ENCODE measurements at regions not wholly inside any gene's neighbourhood (a gene's known extent, or its start where the extent isn't known, plus 50 kb on each side); places are given as distances from the start of the nearest gene placed in this dataset.
"Not testable (repeated sequence)": the region's sequence is repeated elsewhere in the genome, so short reads cannot be mapped to it uniquely, and the experiment has no call there.

- no peak for DNase-seq
Observed at GRCh38 chr1:104028416-104029035, 278.8 kb downstream of the AMY1C start.

GRCh38 chr1:104029456-104029970 lies 279.8 kb downstream of the AMY1C start:
- no peak for DNase-seq

DNA sequence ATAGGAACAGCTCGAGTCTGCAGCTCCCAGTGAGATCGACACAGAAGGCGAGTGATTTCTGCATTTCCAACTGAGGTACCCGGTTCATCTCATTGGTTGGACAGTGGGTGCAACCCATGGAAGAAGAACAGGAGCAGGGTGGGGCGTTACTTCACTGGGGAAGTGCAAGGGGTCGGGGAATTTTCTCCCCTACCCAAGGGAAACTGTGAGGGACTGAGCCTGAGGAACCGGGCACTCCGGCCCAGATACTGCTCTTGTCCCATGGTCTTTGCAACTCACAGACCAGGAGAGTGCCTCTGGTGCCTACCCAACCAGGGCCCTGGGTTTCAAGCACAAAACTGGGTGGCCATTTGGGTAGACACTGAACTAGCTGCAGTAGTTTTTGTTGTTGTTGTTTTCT lies 307.1 kb downstream of the AMY1C start:
- DNase-seq = no peak

DNA sequence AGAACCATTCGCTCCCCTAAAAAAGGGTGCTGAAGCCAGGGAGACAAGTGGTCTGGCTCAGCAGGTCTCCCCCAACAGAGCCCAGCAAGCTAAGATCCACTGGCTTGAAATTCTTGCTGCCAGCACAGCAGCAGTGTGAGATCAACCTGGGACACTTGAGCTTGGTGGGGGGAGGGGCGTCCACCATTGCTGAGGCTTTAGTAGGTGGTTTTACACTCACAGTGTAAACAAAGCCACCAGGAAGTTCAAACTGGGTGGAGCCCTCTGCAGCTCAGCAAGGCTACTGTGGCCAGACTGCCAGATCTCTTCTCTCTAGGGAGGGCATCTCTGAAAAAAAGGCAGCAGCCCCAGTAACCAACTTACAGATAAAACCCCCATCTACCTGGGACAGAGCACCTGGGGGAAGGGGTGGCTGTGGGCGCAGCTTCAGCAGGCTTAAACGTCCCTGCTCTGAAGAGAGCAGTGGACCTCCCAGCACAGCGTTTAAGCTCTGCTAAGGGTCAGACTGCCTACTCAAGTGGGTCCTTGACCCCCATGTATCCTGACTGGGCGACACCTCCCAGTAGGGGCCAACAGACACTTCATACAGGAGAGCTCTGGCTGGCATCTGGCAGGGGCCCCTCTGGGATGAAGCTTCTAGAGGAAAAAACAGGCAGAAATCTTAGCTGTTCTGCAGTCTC lies 307.7 kb downstream of the AMY1C start:
- DNase-seq = not testable (repeated sequence)

- not testable (repeated sequence) for DNase-seq
Observed at GRCh38 chr1:104061637-104062036, 311.9 kb downstream of the AMY1C start.

GRCh38 chr1:104064399-104064798 lies 314.7 kb downstream of the AMY1C start:
- no peak for DNase-seq

DNA sequence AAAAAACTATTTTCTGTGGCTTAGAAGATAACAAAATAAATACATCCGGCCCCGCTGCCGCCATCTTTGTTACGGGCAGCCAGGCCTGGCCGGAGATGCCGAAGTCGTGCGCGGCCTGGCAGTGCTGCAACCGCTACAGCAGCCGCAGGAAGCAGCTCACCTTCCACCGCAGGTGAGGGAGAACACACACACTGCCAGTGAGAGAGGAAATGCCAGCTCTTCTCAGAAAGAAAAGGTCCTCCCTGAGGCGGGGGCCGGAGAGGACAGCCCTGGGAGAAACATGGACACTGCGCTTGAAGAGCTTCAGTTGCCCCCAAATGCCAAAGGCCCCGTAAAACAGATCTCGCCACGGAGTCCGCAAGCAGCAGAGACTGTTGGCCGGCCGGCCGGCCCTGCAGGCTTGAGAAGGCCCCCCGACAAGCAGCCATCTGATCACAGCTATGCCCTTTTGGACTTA lies 323.2 kb downstream of the AMY1C start:
- DNase-seq = no peak

GRCh38 chr1:104073463-104073902 lies 323.8 kb downstream of the AMY1C start:
- no peak for DNase-seq

DNA sequence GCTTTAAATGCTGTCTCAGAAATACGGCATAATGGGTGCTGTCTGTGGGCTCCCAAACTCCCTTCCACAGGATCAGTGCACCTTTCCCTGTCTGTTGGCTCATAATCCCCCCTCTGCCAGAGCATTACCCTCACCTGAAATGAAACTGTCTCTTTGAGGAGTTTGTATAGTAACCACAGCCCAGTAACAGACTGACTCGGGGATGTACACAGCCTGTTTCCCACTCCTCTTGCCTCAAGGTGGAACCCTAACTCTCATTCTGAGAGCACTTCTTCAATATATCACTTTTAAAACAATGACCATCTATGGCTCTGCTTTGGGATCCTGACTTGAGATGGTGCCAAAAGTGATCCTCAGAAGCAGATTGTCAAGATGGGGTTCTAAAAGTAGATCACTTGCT lies 332.5 kb downstream of the AMY1C start:
- no peak for DNase-seq

- DNase-seq = no peak
Observed at GRCh38 chr1:104084380-104084779, 334.7 kb downstream of the AMY1C start.

- DNase-seq = no peak
Observed at GRCh38 chr1:104092698-104093097, 343.0 kb downstream of the AMY1C start.

DNA sequence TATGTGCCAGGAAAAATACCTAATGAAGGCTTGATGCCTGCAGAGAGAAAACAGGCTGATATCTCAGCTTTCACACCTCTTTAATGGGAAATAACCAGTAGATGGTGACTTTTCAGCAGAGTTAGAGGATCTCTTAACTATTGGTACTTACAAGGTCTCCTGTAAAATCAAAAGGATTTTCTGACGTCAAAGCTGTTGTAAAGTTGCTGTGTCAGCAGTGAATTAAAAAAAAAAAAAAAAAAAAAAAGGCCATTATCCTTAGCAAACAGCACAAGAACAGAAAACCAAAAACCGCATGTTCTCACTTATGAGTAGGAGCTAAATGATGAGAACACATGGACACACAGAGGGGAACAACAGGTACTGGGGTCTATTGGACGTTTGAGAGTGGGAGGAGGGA lies 349.1 kb downstream of the AMY1C start:
- no peak for DNase-seq

GRCh38 chr1:104100115-104100514 lies 350.4 kb downstream of the AMY1C start:
- DNase-seq = no peak

DNA sequence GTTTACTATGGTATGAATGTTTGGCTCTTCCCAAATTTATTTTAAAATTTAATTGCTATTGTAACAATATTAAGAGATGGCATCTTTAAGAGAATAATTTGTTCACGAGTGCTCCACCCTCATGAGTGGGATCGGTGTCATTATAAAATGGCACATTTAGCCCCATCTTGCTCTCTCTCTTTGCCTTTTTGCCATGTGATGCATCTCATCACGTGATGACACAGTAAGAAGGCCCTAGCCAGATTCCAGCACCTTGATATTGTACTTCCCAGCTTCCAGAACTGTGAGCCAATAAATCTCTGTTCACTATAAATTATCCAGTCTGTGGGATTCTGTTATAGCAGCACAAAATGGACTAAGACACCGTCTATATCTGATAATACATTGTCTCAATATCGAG lies 355.8 kb downstream of the AMY1C start:
- no peak for DNase-seq

- no peak for DNase-seq
Observed at GRCh38 chr1:104120525-104120924, 370.8 kb downstream of the AMY1C start.

GRCh38 chr1:104121271-104121670 lies 371.6 kb downstream of the AMY1C start:
- DNase-seq = no peak

DNA sequence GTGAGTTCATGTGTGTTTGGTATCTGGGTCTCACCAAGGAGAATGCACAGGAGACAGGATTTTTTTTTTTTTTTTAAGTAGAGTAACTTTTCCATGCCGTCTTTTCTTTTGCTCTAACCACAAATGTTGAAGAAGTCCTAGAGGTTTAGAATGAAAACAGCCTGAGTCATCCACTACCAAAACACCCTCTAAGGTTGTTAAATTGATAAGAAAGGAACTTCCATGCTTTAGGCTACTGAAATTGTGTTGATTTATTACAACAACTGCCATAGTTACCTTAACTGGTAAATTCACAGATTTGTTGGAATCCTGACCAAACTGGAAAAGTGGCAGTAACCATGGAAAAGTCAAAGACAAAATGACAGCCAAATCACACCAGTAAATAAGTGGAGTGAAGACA lies 375.6 kb downstream of the AMY1C start:
- DNase-seq = no peak

GRCh38 chr1:104125970-104126369 lies 376.3 kb downstream of the AMY1C start:
- no peak for DNase-seq

- no peak for DNase-seq
Observed at GRCh38 chr1:104132382-104132973, 382.8 kb downstream of the AMY1C start.

DNA sequence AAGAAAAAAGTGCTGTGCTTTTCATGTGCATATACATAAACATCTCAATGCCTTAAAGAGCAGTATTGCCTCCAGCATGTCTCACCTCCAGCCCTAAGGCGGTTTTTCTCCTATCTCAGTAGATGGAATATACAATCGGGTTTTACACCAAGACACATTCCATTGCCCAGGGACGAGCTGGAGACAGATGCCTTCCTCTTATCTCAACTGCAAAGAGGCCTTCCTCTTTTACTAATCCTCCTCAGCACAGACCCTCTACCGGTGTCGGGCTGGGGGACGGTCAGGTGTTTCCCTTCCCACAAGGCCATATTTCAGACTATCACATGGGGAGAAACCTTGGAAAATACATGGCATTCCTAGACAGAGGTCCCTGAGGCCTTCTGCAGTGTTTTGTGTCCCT lies 385.3 kb downstream of the AMY1C start:
- not testable (repeated sequence) for DNase-seq

DNA sequence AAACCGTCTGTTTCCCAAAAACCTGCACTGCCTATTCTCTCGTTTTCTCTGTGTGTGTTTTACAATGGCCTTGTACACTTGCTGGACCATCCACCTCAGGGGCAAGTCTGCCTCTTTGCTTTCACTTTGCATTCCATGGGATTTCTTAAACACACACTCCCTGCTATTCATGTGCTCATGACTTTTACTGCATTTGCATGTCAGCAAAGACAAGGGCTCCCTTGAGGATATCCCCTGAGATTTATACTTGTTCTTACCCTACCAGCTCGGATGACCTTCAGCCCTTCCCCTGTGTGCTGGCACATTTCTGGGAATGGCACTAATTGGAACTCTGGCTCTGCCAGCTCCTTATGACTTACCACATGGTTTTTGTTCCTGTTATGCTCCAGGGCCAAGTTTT lies 386.9 kb downstream of the AMY1C start:
- DNase-seq = no peak

- DNase-seq = no peak
Observed at GRCh38 chr1:104156738-104157137, 407.0 kb downstream of the AMY1C start.

- DNase-seq = no peak
Observed at GRCh38 chr1:104163912-104164476, 414.3 kb downstream of the AMY1C start.

DNA sequence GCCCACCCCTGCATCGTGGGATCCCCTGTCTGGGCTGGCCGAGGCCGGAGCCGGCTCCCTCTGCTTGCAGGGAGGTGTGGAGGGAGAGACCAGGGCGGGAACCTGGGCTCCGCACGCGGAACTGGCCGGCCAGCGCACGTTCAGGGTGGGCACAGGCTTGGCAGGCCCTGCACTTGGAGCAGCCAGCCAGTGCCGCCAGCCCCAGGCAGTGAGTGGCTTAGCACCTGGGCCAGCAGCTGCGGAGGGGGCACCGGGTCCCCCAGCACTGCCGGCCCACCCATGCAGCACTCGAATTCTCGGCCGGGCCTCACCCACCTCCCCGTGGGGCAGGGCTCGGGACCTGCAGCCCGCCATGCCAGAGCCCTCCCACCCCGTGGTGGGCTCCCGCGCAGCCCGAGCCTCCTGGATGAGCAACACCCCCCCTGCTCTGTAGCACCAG lies 422.6 kb downstream of the AMY1C start:
- DNase-seq = no peak

Measured in EL (cell line).